Esophagus squamous epithelium (tissue), 4 donors: ENCODE measurements at regions not wholly inside any gene's neighbourhood (a gene's known extent, or its start where the extent isn't known, plus 50 kb on each side); places are given as distances from the start of the nearest gene placed in this dataset.

ENCODE experiments used
- POLR2A ChIP-seq, 4 donors: fragments of 450-650 bp; IDR thresholded peaks; one replicate each; pipeline ENCODE4 v1.6.1; 2017; ENCODE audit warnings: antibody characterized with exemption in 4 of 4, mild to moderate bottlenecking in 4 of 4, moderate library complexity in 3 of 4
- TF ChIP-seq, protein P1 (sequence below), 6 experiments: fragments of 450-650 bp in 4 of 6; fragments of 200-600 bp in 2 of 6; sonication (generic) in 2 of 6; IDR thresholded peaks; one replicate each; pipeline ENCODE4 v1.5.1; 2016 to 2019; ENCODE audit warnings: antibody characterized with exemption in 6 of 6, mild to moderate bottlenecking in 4 of 6, moderate library complexity in 4 of 6

DNA sequence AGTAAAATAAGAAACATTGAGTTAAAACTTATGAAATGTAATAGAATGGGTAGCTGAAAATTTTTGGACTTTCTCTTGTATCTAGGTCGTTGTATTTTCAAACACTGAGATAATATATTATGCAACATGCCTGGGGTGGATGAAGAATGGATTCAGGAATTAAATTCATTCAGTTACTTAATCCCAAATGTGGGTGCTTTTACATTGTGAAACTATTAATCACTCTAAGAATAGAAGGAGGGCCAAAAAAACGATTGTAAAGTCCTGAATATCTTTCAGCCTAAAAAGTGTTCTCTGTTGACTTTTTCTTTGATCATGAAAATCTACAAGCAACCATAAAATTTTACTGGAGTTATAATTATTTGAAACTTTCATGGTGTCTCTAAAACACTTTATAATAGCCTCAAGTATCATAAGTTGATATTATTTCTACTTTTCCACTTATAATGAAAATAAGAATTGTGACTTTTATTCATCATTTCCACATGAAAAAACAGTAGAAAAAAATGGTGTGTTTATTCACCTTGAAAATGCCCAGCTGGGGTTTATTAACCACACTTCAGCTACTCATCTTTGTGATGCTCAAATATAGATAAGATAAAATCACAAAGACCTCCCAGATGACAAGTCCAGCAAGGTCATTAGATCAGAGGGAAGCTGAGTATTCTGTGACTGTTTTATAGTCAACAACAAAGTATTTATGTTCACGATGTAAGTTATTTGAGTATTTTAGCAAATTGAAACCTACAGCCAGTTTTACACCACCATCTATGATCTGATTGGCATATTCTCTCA is 619.9 kb upstream of the SOX9 start:
- TF ChIP-seq, protein P1, sequence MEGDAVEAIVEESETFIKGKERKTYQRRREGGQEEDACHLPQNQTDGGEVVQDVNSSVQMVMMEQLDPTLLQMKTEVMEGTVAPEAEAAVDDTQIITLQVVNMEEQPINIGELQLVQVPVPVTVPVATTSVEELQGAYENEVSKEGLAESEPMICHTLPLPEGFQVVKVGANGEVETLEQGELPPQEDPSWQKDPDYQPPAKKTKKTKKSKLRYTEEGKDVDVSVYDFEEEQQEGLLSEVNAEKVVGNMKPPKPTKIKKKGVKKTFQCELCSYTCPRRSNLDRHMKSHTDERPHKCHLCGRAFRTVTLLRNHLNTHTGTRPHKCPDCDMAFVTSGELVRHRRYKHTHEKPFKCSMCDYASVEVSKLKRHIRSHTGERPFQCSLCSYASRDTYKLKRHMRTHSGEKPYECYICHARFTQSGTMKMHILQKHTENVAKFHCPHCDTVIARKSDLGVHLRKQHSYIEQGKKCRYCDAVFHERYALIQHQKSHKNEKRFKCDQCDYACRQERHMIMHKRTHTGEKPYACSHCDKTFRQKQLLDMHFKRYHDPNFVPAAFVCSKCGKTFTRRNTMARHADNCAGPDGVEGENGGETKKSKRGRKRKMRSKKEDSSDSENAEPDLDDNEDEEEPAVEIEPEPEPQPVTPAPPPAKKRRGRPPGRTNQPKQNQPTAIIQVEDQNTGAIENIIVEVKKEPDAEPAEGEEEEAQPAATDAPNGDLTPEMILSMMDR (IDR thresholded peaks at IDR 0.05), result no peak
- no peak for TF ChIP-seq POLR2A (IDR thresholded peaks at IDR 0.05)
